ENCODE measurements at regions not wholly inside any gene's neighbourhood (a gene's known extent, or its start where the extent isn't known, plus 50 kb on each side); places are given as distances from the start of the nearest gene placed in this dataset.
"Not testable (repeated sequence)": the region's sequence is repeated elsewhere in the genome, so short reads cannot be mapped to it uniquely, and the experiment has no call there.

GRCh38 chr9:61953108-61953507 is 763.3 kb downstream of the SPATA31A7 start:
- not testable (repeated sequence) for DNase-seq (ENCODE audit: low read depth in 2 of 2); H3K4me3 ChIP-seq (replicated peaks in 1 of 2; ENCODE audit: low read depth in 2 of 2, low read length in 2 of 2)

DNA sequence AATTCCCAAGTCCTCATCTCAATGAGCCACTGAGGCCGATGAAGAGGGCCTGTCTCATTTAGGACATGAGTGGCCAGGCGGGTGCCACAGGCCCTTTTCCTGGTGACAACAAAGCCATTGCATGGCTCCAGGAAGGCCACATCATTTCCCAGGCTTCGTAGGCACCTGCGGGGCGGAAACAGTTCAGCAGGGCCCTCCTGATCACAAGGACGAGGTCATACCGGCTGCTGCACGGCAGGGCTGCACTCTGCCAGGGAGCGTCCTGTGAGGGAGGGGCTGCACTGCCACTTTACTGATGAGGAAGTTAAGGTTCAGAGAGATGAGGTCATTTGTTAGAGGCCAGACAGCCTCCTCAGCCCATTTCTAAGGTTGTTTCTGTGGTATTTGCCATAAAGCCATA is 781.8 kb downstream of the SPATA31A7 start:
- H3K4me3 ChIP-seq (replicated peaks in 1 of 2; ENCODE audit: low read depth in 2 of 2, low read length in 2 of 2); DNase-seq (ENCODE audit: low read depth in 2 of 2): not testable (repeated sequence)

- not testable (repeated sequence) for DNase-seq (ENCODE audit: low read depth in 2 of 2); H3K4me3 ChIP-seq (replicated peaks in 1 of 2; ENCODE audit: low read depth in 2 of 2, low read length in 2 of 2)
Measured at GRCh38 chr9:61974501-61974900, 784.7 kb downstream of the SPATA31A7 start.

- H3K4me3 ChIP-seq (replicated peaks in 1 of 2; ENCODE audit: low read depth in 2 of 2, low read length in 2 of 2); DNase-seq (ENCODE audit: low read depth in 2 of 2): not testable (repeated sequence)
Measured at GRCh38 chr9:61976318-61976717, 786.5 kb downstream of the SPATA31A7 start.

DNA sequence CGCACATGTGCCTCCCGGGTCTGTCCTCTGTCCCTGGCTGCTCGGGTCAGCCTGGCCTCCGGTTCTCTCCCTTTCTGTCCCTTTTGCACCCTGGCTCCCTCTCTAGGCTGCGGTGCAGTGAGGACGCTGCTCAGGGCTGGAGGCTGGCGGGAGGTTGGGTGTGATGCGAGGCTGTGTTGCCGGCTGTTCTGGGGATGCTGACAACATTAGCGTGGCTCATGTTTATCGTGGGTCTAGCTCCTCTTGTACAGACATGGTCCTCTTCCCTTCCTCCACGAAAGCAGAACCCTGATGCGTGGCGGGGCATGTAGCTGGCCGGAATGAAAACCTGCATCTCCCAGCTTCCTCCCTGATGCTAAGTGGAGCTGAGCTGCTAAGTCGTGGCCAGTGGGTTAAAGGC is 792.9 kb downstream of the SPATA31A7 start:
- H3K4me3 ChIP-seq (replicated peaks in 1 of 2; ENCODE audit: low read depth in 2 of 2, low read length in 2 of 2); DNase-seq (ENCODE audit: low read depth in 2 of 2): not testable (repeated sequence)

- H3K4me3 ChIP-seq (replicated peaks in 1 of 2; ENCODE audit: low read depth in 2 of 2, low read length in 2 of 2); DNase-seq (ENCODE audit: low read depth in 2 of 2): not testable (repeated sequence)
Measured at GRCh38 chr9:61983441-61983840, 793.6 kb downstream of the SPATA31A7 start.

DNA sequence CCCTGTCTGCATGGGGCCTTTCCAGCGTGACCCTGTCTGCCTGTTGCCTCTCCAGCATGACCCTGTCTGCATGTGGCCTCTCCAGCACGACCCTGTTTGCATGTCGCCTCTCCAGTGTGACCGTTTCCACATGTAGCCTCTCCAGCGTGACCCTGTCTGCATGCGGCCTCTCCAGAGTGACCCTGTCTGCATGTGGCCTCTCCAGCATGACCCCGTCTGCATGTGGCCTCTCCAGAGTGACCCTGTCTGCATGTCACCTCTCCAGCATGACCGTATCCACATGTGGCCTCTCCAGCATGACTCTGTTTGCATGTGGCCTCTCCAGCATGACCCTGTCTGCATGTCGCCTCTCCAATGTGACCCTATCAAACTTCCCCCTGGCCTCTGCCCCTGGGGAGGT is 794.1 kb downstream of the SPATA31A7 start:
- H3K4me3 ChIP-seq (replicated peaks in 1 of 2; ENCODE audit: low read depth in 2 of 2, low read length in 2 of 2); DNase-seq (ENCODE audit: low read depth in 2 of 2): not testable (repeated sequence)

DNA sequence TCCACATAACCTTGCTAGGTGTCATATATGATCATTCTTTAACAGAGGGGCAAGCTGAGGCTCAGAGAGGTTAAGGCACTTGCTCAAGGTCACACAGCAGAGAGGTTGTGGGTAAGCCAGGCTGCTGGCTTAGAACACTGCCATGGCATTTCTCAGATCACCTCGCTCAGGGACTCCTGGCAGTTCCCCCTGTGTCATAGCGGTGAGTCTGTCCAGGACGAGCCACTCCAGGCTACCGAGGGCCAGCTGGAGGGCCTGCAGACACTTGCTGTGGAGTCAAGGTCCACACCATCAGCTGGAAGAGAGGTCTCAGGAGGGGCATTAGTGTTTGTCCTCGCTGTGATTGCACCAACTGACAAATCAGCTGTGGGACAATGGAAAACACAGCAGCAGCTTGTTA is 794.7 kb downstream of the SPATA31A7 start:
- not testable (repeated sequence) for DNase-seq (ENCODE audit: low read depth in 2 of 2)

GRCh38 chr9:61992110-61992509 is 802.3 kb downstream of the SPATA31A7 start:
- not testable (repeated sequence) for DNase-seq (ENCODE audit: low read depth in 2 of 2); H3K4me3 ChIP-seq (replicated peaks in 1 of 2; ENCODE audit: low read depth in 2 of 2, low read length in 2 of 2)

More for the DNA sequence above, 794.7 kb downstream of the SPATA31A7 start:
- not testable (repeated sequence) for H3K4me3 ChIP-seq (replicated peaks in 1 of 2; ENCODE audit: low read depth in 2 of 2, low read length in 2 of 2)

DNA sequence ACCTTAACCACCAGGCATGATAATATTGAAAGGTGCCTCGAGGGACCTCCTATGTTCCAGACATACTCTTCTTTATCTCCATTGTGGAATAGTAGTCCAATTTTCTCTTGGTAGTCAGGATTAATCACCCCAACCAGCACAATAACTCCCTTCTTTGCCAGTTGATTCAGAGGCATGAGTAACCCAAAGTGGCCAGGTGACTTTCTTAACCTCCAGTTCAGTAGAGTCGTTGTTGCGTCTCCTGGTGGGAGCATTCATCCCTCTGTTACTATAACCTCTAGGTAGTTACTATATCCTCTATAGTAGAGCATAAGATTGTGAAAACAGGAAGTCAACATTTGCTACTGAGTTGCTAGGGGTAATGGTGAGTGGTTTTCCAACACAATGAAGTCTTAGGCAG is 842.6 kb downstream of the SPATA31A7 start:
- not testable (repeated sequence) for H3K4me3 ChIP-seq (replicated peaks in 1 of 2; ENCODE audit: low read depth in 2 of 2, low read length in 2 of 2); DNase-seq (ENCODE audit: low read depth in 2 of 2)

DNA sequence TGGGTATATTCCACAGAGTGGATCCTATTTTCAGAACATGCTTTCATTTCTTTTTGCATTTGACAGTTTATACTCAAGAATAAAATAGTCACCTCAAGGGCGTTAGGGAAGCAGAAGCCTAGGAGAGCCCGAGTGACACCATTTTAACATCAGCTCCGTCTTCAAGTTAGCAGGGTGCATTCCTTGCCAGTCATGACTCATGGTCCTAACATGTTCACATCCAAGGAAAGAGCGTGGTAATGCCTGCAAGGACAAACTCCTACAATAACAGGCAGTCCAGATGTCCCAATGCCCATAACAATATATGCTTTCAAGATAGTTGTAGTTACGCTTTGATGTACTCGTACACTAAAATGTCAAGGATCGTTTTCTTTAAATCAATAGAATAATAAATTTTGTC is 848.4 kb downstream of the SPATA31A7 start:
- not testable (repeated sequence) for H3K4me3 ChIP-seq (replicated peaks in 1 of 2; ENCODE audit: low read depth in 2 of 2, low read length in 2 of 2); DNase-seq (ENCODE audit: low read depth in 2 of 2)

- not testable (repeated sequence) for H3K4me3 ChIP-seq (replicated peaks in 1 of 2; ENCODE audit: low read depth in 2 of 2, low read length in 2 of 2)
- peak in 1 of 2 donors; percentile 0 for DNase-seq (ENCODE audit: low read depth in 2 of 2)
Measured at GRCh38 chr9:62058155-62058554, 868.3 kb downstream of the SPATA31A7 start.

DNA sequence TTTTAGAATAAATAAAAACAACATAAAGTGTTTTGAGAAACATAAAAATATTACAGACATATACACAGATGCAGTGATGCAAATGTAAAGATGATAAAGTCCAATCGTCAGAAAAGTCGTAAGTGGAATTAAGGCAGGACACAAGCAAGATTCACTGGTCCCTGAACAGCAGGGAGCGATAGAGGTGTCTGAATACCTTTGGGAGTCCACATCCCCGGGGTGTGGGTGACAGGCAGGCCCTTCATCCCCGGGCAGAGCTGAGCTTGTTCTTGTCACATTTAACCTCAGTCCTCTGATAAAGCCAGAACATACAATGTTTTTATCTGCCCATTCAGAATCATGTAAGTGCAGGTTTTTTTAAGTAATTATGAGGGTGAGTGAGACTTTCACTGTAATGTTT is 881.2 kb downstream of the SPATA31A7 start:
- not testable (repeated sequence) for DNase-seq (ENCODE audit: low read depth in 2 of 2); H3K4me3 ChIP-seq (replicated peaks in 1 of 2; ENCODE audit: low read depth in 2 of 2, low read length in 2 of 2)

GRCh38 chr9:62073401-62073800 is 883.6 kb downstream of the SPATA31A7 start:
- DNase-seq (ENCODE audit: low read depth in 2 of 2); H3K4me3 ChIP-seq (replicated peaks in 1 of 2; ENCODE audit: low read depth in 2 of 2, low read length in 2 of 2): not testable (repeated sequence)

DNA sequence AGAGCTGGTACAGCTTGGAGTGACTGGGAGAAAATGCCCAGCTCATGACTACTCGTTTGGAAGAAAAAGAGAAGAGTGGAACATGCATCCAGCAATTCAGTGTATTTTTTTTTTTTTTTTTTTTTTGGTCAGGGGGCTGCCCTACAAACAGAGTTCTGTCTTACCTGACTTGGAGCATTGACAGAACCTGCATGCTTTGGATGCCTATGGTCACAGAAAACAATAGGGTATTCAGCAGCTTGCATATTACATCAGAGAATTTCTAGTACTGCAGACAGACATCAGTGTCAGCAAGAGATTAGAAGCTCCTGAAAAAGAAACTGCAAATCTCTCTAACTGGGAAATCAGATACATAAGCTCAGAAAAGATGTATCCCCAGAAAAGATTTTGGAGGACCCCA is 894.4 kb downstream of the SPATA31A7 start:
- H3K4me3 ChIP-seq (replicated peaks in 1 of 2; ENCODE audit: low read depth in 2 of 2, low read length in 2 of 2); DNase-seq (ENCODE audit: low read depth in 2 of 2): not testable (repeated sequence)

GRCh38 chr9:62095714-62096345 is 906.0 kb downstream of the SPATA31A7 start:
- DNase-seq (ENCODE audit: low read depth in 2 of 2); H3K4me3 ChIP-seq (replicated peaks in 1 of 2; ENCODE audit: low read depth in 2 of 2, low read length in 2 of 2): not testable (repeated sequence)

DNA sequence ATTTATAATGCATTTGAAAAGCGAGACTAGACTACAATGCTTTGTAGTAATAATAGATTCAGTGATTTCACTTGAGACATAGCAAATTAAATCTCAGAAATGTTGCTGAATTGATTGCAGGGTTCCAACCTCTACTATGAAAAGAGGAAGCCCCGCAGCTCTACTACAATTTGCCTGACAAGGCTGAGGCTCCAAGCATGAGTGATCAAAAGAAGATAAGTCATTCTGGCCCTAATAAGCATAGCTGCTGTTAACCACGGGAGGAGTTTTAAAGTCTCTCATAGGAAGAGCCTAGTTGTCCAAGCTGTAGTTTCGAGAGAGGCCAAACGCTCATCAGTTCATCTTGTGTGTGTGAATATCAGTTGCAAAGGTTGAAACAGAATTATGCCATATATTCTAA is 920.6 kb downstream of the SPATA31A7 start:
- H3K4me3 ChIP-seq (replicated peaks in 1 of 2; ENCODE audit: low read depth in 2 of 2, low read length in 2 of 2); DNase-seq (ENCODE audit: low read depth in 2 of 2): not testable (repeated sequence)

GRCh38 chr9:62116951-62117640 is 927.3 kb downstream of the SPATA31A7 start:
- not testable (repeated sequence) for H3K4me3 ChIP-seq (replicated peaks in 1 of 2; ENCODE audit: low read depth in 2 of 2, low read length in 2 of 2); DNase-seq (ENCODE audit: low read depth in 2 of 2)

- H3K4me3 ChIP-seq (replicated peaks in 1 of 2; ENCODE audit: low read depth in 2 of 2, low read length in 2 of 2); DNase-seq (ENCODE audit: low read depth in 2 of 2): not testable (repeated sequence)
Measured at GRCh38 chr9:62119656-62120055, 929.8 kb downstream of the SPATA31A7 start.
